H1 (cell line): ENCODE measurements at regions not wholly inside any gene's neighbourhood (a gene's known extent, or its start where the extent isn't known, plus 50 kb on each side); places are given as distances from the start of the nearest gene placed in this dataset.

Experiments
- CTCF ChIA-PET: fragments of 300-600 bp; sonication (Branson Sonifier 250); formaldehyde crosslinking; loops from one replicate; lab custom pipeline; 2021; ENCODE audit not compliant: partially characterized antibody; lab: Charles Lee
- POLR2A ChIA-PET: fragments of 300-600 bp; sonication (Branson Sonifier 250); formaldehyde crosslinking; loops from one replicate; lab custom pipeline; 2021; ENCODE audit warnings: inconsistent platforms; ENCODE audit not compliant: partially characterized antibody; lab: Charles Lee
- DNase-seq, 2 experiments: peaks; one replicate each; pipeline versions ENCODE4 v3.0.0 to v3.0.0-alpha.2; 2010 to 2022; ENCODE audit warnings: low spot score in 2 of 2, low read depth in 1 of 2, mixed read lengths in 1 of 2
- FAIRE-seq: peaks from 2 replicates; lab custom pipeline; 2011; peaks lifted over from hg19 to GRCh38; lab: Jason Lieb, UNC
- H2AFZ ChIP-seq: 2 replicates; pipeline ENCODE4 v1.8.1; 2012; ENCODE audit warnings: low read length, inconsistent platforms
- H2AK5ac ChIP-seq: 2 replicates; pipeline ENCODE4 v1.6.1; 2013; ENCODE audit warnings: low read depth, low read length
- H2BK120ac ChIP-seq: replicated peaks from 2 replicates; pipeline ENCODE3; 2013; ENCODE audit warnings: low read depth, low read length, inconsistent platforms
- H2BK12ac ChIP-seq: 2 replicates; pipeline ENCODE4 v1.6.1; 2013; ENCODE audit warnings: low read depth, low read length
- H2BK15ac ChIP-seq: 2 replicates; pipeline ENCODE4 v1.6.1; 2013; ENCODE audit warnings: low read length
- H2BK20ac ChIP-seq: 2 replicates; pipeline ENCODE4 v1.6.1; 2013; ENCODE audit warnings: low read length
- H2BK5ac ChIP-seq: 2 replicates; pipeline ENCODE4 v1.6.1; 2013; ENCODE audit warnings: low read depth, low read length
- H3K14ac ChIP-seq: 2 replicates; pipeline ENCODE4 v1.6.1; 2013; ENCODE audit warnings: inconsistent platforms; ENCODE audit not compliant: insufficient read length
- H3K18ac ChIP-seq: 2 replicates; pipeline ENCODE4 v1.6.1; 2013; ENCODE audit warnings: low read length; ENCODE audit errors: extremely low read depth
- H3K23ac ChIP-seq: 2 replicates; pipeline ENCODE4 v1.6.1; 2013; ENCODE audit warnings: inconsistent platforms; ENCODE audit not compliant: insufficient read length
- H3K23me2 ChIP-seq: 2 replicates; pipeline ENCODE4 v1.6.1; 2013; ENCODE audit warnings: low read depth, low read length
- H3K27ac ChIP-seq: 2 replicates; pipeline ENCODE4 v1.6.1; 2011; ENCODE audit warnings: low read depth, low read length, inconsistent platforms
- H3K27me3 ChIP-seq, 4 experiments: replicated peaks in 1 of 4; 1 replicate in 1 of 4; 2 replicates in 3 of 4; pipeline versions ENCODE4 v1.6.1 to v1.8.1; 2011 to 2013; ENCODE audit warnings: low read length in 3 of 4, mild to moderate bottlenecking in 3 of 4, inconsistent platforms in 2 of 4, mixed read lengths in 2 of 4, moderate library complexity in 1 of 4; ENCODE audit not compliant: control insufficient read depth in 3 of 4, insufficient read depth in 3 of 4; ENCODE audit errors: extremely low read depth in 1 of 4
- H3K36me3 ChIP-seq, 4 experiments: 2 replicates each; pipeline versions ENCODE4 v1.6.1 to v1.8.1; 2011 to 2013; ENCODE audit warnings: mild to moderate bottlenecking in 4 of 4, low read length in 3 of 4, moderate library complexity in 2 of 4, control low read depth in 1 of 4, inconsistent platforms in 1 of 4; ENCODE audit not compliant: insufficient read depth in 4 of 4, control insufficient read depth in 2 of 4
- H3K4ac ChIP-seq: replicated peaks from 2 replicates; pipeline ENCODE3; 2013; ENCODE audit warnings: low read length, low read depth, mixed read lengths, inconsistent platforms; ENCODE audit not compliant: insufficient read length
- H3K4me1 ChIP-seq, 4 experiments: replicated peaks in 1 of 4; 1 replicate in 1 of 4; 2 replicates in 3 of 4; pipeline versions ENCODE4 v1.6.1 to v1.8.1; 2011 to 2013; ENCODE audit warnings: low read length in 3 of 4, inconsistent platforms in 2 of 4, mixed read lengths in 1 of 4; ENCODE audit not compliant: insufficient read depth in 4 of 4, control insufficient read depth in 3 of 4
- H3K4me2 ChIP-seq, 2 experiments: 2 replicates each; pipeline versions ENCODE4 v1.6.1 to v1.8.1; 2011 to 2013; ENCODE audit warnings: low read depth in 2 of 2, low read length in 2 of 2, control low read depth in 1 of 2, inconsistent platforms in 1 of 2, mild to moderate bottlenecking in 1 of 2; ENCODE audit not compliant: insufficient read depth in 1 of 2
- H3K4me3 ChIP-seq, 4 experiments: fragments of 200-600, 300-600 bp in 1 of 4; sonication (generic), shearing (Covaris generic), sonication (Bioruptor Twin) in 1 of 4; 2 replicates each; pipeline versions ENCODE4 v1.5.1 to v1.8.1; 2011 to 2016; ENCODE audit warnings: low read length in 4 of 4, low read depth in 3 of 4, control low read depth in 2 of 4, inconsistent platforms in 2 of 4, mild to moderate bottlenecking in 2 of 4, mixed read lengths in 1 of 4, moderate library complexity in 1 of 4; ENCODE audit not compliant: insufficient read depth in 2 of 4; ENCODE audit errors: extremely low read depth in 1 of 4
- H3K56ac ChIP-seq: replicated peaks from 2 replicates; pipeline ENCODE3; 2013; ENCODE audit warnings: low read depth, mild to moderate bottlenecking, mixed read lengths, low read length, inconsistent platforms; ENCODE audit not compliant: insufficient read length
- H3K79me1 ChIP-seq: 2 replicates; pipeline ENCODE4 v1.6.1; 2013; ENCODE audit warnings: low read depth, low read length, control low read depth
- H3K79me2 ChIP-seq, 2 experiments: 2 replicates each; pipeline versions ENCODE4 v1.6.1 to v1.8.1; 2012 to 2013; ENCODE audit warnings: low read length in 2 of 2, mild to moderate bottlenecking in 2 of 2, inconsistent platforms in 1 of 2; ENCODE audit not compliant: insufficient read depth in 2 of 2, control insufficient read depth in 1 of 2
- H3K9ac ChIP-seq, 4 experiments: replicated peaks in 1 of 4; 1 replicate in 1 of 4; 2 replicates in 3 of 4; pipeline versions ENCODE4 v1.6.1 to v1.8.1; 2011 to 2013; ENCODE audit warnings: low read depth in 3 of 4, low read length in 3 of 4, control low read depth in 2 of 4, mild to moderate bottlenecking in 2 of 4, moderate library complexity in 2 of 4, inconsistent platforms in 1 of 4; ENCODE audit errors: extremely low read depth in 1 of 4
- H3K9me3 ChIP-seq, 2 experiments: 2 replicates each; pipeline versions ENCODE4 v1.6.1 to v1.8.1; 2012 to 2013; ENCODE audit warnings: mild to moderate bottlenecking in 2 of 2, moderate library complexity in 2 of 2, control low read depth in 1 of 2, inconsistent platforms in 1 of 2, low read depth in 1 of 2, low read length in 1 of 2, mixed read lengths in 1 of 2; ENCODE audit not compliant: insufficient read depth in 2 of 2
- H4K20me1 ChIP-seq, 2 experiments: replicated peaks in 1 of 2; 2 replicates each; pipeline versions ENCODE3 to v1.8.1; 2011 to 2013; ENCODE audit warnings: inconsistent platforms in 2 of 2, low read length in 2 of 2, mild to moderate bottlenecking in 1 of 2; ENCODE audit not compliant: insufficient read depth in 2 of 2, control insufficient read depth in 1 of 2
- H4K5ac ChIP-seq: 2 replicates; pipeline ENCODE4 v1.6.1; 2013; ENCODE audit warnings: low read length, low read depth, mixed read lengths, inconsistent platforms; ENCODE audit not compliant: insufficient read length
- H4K8ac ChIP-seq: 2 replicates; pipeline ENCODE4 v1.8.0; 2013; ENCODE audit warnings: mild to moderate bottlenecking, moderate library complexity, low read length, inconsistent platforms; ENCODE audit not compliant: insufficient read depth; ENCODE audit errors: extremely low read depth
- H4K91ac ChIP-seq: replicated peaks from 2 replicates; pipeline ENCODE3; 2013; ENCODE audit warnings: low read length, mixed read lengths, inconsistent platforms; ENCODE audit not compliant: insufficient read length
- ASH2L ChIP-seq: fragments of 200-600, 300-600 bp; sonication (generic); IDR thresholded peaks from one replicate; pipeline ENCODE4 v1.7.1; 2017; ENCODE audit warnings: low read length
- ATF3 ChIP-seq: IDR thresholded peaks from 2 replicates; pipeline ENCODE4 v1.6.1; 2011; ENCODE audit warnings: low read depth, mild to moderate bottlenecking, low read length; ENCODE audit not compliant: insufficient read depth
- CBX5 ChIP-seq: fragments of 300-800, 300-1000 bp; sonication (generic); IDR thresholded peaks from 2 replicates; pipeline ENCODE4 v1.7.1; 2016; ENCODE audit warnings: antibody characterized with exemption, low read length, low read depth
- EGR1 ChIP-seq: IDR thresholded peaks from 2 replicates; pipeline ENCODE4 v1.6.1; 2011; ENCODE audit warnings: low read depth, low read length, borderline replicate concordance
- EP300 ChIP-seq, 2 experiments: IDR thresholded peaks; 1 replicate in 1 of 2; 2 replicates in 1 of 2; pipeline ENCODE4 v1.6.1; 2011 to 2012; ENCODE audit warnings: low read depth in 2 of 2, low read length in 2 of 2, mild to moderate bottlenecking in 2 of 2, borderline replicate concordance in 1 of 2, inconsistent platforms in 1 of 2, moderate library complexity in 1 of 2
- FOSL1 ChIP-seq: IDR thresholded peaks from 2 replicates; pipeline ENCODE4 v1.6.1; 2011; ENCODE audit warnings: mild to moderate bottlenecking, low read depth, low read length, moderate library complexity; ENCODE audit not compliant: insufficient read depth
- GTF2F1 ChIP-seq: IDR thresholded peaks from 2 replicates; pipeline ENCODE4 v1.6.1; 2012; ENCODE audit warnings: low read depth, low read length, improper control_type of control experiment, borderline replicate concordance
- JUN ChIP-seq: IDR thresholded peaks from 2 replicates; pipeline ENCODE4 v1.6.1; 2011; ENCODE audit warnings: low read depth, mild to moderate bottlenecking, improper control_type of control experiment, low read length
- PHF8 ChIP-seq: fragments of 200-600 bp; sonication (generic); conservative IDR thresholded peaks from 2 replicates; pipeline ENCODE4 v1.7.1; 2012; ENCODE audit warnings: low read depth, mild to moderate bottlenecking, inconsistent platforms, low read length, moderate library complexity
- POLR2A ChIP-seq, 2 experiments: IDR thresholded peaks; 1 replicate in 1 of 2; 2 replicates in 1 of 2; pipeline ENCODE4 v1.6.1; 2011; ENCODE audit warnings: low read depth in 2 of 2, low read length in 2 of 2, mild to moderate bottlenecking in 2 of 2; ENCODE audit errors: control extremely low read depth in 1 of 2
- RFX5 ChIP-seq: IDR thresholded peaks from 2 replicates; pipeline ENCODE4 v1.6.1; 2011; ENCODE audit warnings: low read depth, low read length, improper control_type of control experiment, borderline replicate concordance
- RNF2 ChIP-seq: fragments of 200-900, 300-1000 bp; sonication (generic); IDR thresholded peaks from 2 replicates; pipeline ENCODE4 v1.7.1; 2016; ENCODE audit warnings: borderline replicate concordance, low read depth, mild to moderate bottlenecking, antibody characterized with exemption, low read length; ENCODE audit not compliant: poor library complexity, severe bottlenecking; ENCODE audit errors: missing control alignments
- SRF ChIP-seq: IDR thresholded peaks from 2 replicates; pipeline ENCODE4 v1.6.1; 2011; ENCODE audit warnings: mild to moderate bottlenecking, low read depth, low read length, moderate library complexity
- TBP ChIP-seq: IDR thresholded peaks from 2 replicates; pipeline ENCODE4 v1.6.1; 2011; ENCODE audit warnings: low read depth, low read length, improper control_type of control experiment
- WGBS, 2 experiments: shearing (Covaris generic) in 1 of 2; methylation state at CpG; one replicate each; pipeline versions ENCODE4 v1.1.6 to v1.1.7; 2013 to 2015; ENCODE audit warnings: low lambda C conversion rate in 2 of 2, mixed read lengths in 2 of 2, inconsistent platforms in 1 of 2, low coverage in 1 of 2, missing lambda C conversion rate in 1 of 2; ENCODE audit not compliant: insufficient replicate concordance in 2 of 2, insufficient coverage in 1 of 2, insufficient read length in 1 of 2; ENCODE audit errors: extremely low coverage in 1 of 2, missing lambda C conversion rate in 1 of 2; 5-methylcytosine and 5-hydroxymethylcytosine counted together

DNA sequence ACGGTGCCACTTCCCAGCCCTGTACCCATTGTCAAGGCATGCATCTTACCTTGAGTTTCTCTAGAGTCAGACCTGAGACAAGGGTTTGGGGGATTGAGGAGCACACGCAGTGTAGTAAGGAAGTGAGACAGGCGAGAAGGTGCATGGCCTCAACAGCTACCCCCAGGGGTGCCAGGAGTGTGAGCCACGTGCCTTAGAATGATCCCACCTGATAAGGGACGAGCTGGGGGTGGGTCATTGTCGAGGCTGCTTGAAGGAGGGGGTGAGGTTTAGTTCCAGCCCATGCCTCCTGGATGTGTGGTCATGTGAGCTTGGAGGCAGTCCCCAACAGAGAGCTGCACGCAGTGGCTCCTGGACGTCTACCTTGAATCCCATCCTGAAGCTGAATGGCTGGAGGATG, 320.5 kb downstream of the VRK1 start:
- no peak overlapping the region for H4K5ac ChIP-seq
- no peak for DNase-seq
- H3K4me2 ChIP-seq: no peak overlapping the region
- no peaks in the 10 kb centered on the region for H3K4me1 ChIP-seq
- no peak overlapping the region for H2BK12ac ChIP-seq
- H3K9ac ChIP-seq: no peak overlapping the region
- ChIA-PET CTCF (interaction anchor here (0.8 to 1.5 kb wide), 2 partner anchors 9 to 180 kb away, joined by 3 read pairs; no protein-coding TSS in a partner anchor), POLR2A (interaction anchor here (1.7 kb wide), 1 partner anchor 12 kb away, joined by 3 read pairs; no protein-coding TSS in a partner anchor)
- H2BK5ac ChIP-seq: no peak overlapping the region
- no peak overlapping the region for H2BK120ac ChIP-seq
- no peak overlapping the region for H3K23ac ChIP-seq
- H3K79me1 ChIP-seq: no peaks in the 10 kb centered on the region
- no peak overlapping the region for H2AFZ ChIP-seq
- H2AK5ac ChIP-seq: no peak overlapping the region
- no peak overlapping the region for H4K91ac ChIP-seq
- H3K18ac ChIP-seq: no peak overlapping the region
- no peak overlapping the region for H4K8ac ChIP-seq
- FAIRE-seq: no peak
- H3K27ac ChIP-seq: no peak overlapping the region
- no peak overlapping the region for H3K4ac ChIP-seq
- no peaks in the 10 kb centered on the region for H3K23me2 ChIP-seq
- H2BK20ac ChIP-seq: no peak overlapping the region
- no peak overlapping the region for H3K56ac ChIP-seq
- 90% methylated on average over 8 of the region's 8 CpGs; no CpG with 5 or more reads in 1 of the 2 experiments for WGBS, 2 experiments
- H3K4me3 ChIP-seq: no peak overlapping the region
- H3K79me2 ChIP-seq: no peaks in the 10 kb centered on the region
- no peaks in the 10 kb centered on the region for H3K36me3 ChIP-seq
- no peak overlapping the region for H2BK15ac ChIP-seq
- TF ChIP-seq POLR2A (IDR thresholded peaks at IDR 0.05; ENCODE audit: control extremely low read depth in 1 of 2, low read depth in 2 of 2, low read length in 2 of 2) (no peak), RNF2 (no peak), FOSL1 (no peak), PHF8 (no peak), CBX5 (no peak), EP300 (IDR thresholded peaks at IDR 0.05; ENCODE audit: borderline replicate concordance in 1 of 2, low read depth in 2 of 2, low read length in 2 of 2) (no peak), SRF (no peak), TBP (no peak), EGR1 (no peak), RFX5 (no peak), JUN (no peak), ASH2L (no peak), ATF3 (no peak), GTF2F1 (no peak)
- H3K9me3 ChIP-seq: no peaks in the 10 kb centered on the region
- no peaks in the 10 kb centered on the region for H4K20me1 ChIP-seq
- H3K14ac ChIP-seq: no peak overlapping the region
- H3K27me3 ChIP-seq: no peaks in the 10 kb centered on the region; a peak in 1 of 7 replicates
